Testis (tissue), 2 donors: ENCODE measurements at regions not wholly inside any gene's neighbourhood (a gene's known extent, or its start where the extent isn't known, plus 50 kb on each side); places are given as distances from the start of the nearest gene placed in this dataset.

Experiments used
- DNase-seq: peaks from one replicate; pipeline ENCODE4 v3.0.0-alpha.2; 2019
- H3K27ac ChIP-seq, 2 donors: fragments of 200-600 bp; sonication (generic); one replicate each; pipeline ENCODE4 v1.5.1; 2019
- H3K27me3 ChIP-seq: fragments of 200-600 bp; sonication (generic); one replicate; pipeline ENCODE4 v1.5.1; 2019
- H3K36me3 ChIP-seq: fragments of 200-600 bp; sonication (generic); one replicate; pipeline ENCODE4 v1.5.1; 2017; ENCODE audit warnings: low read depth; ENCODE audit errors: missing control alignments
- H3K4me1 ChIP-seq: fragments of 200-600 bp; sonication (generic); one replicate; pipeline ENCODE4 v1.5.1; 2019
- H3K4me3 ChIP-seq, 2 donors: fragments of 200-600 bp; sonication (generic); one replicate each; pipeline ENCODE4 v1.5.1; 2017 to 2019
- H3K9me3 ChIP-seq: fragments of 200-600 bp; sonication (generic); one replicate; pipeline ENCODE4 v1.5.1; 2017
- POLR2A ChIP-seq: fragments of 450-650 bp; IDR thresholded peaks from one replicate; pipeline ENCODE4 v1.6.1; 2017; ENCODE audit warnings: antibody characterized with exemption, mild to moderate bottlenecking, moderate library complexity
- WGBS, 2 donors: methylation state at CpG; one replicate each; pipeline ENCODE4 v1.1.5; 2018; 5-methylcytosine and 5-hydroxymethylcytosine counted together
- intact Hi-C: fragments of 100-400 bp; cut with DNase I; formaldehyde crosslinking; loops from one replicate; pipeline ENCODE4 v1.15.1; 2023; ENCODE audit warnings: low total_unique reads
- TF ChIP-seq, protein P1 (sequence below), 3 experiments: fragments of 450-650 bp in 2 of 3; fragments of 200-600 bp in 1 of 3; sonication (generic) in 1 of 3; IDR thresholded peaks; one replicate each; pipeline ENCODE4 v1.5.1; 2016 to 2019; ENCODE audit warnings: antibody characterized with exemption in 3 of 3, mild to moderate bottlenecking in 2 of 3, moderate library complexity in 1 of 3

DNA sequence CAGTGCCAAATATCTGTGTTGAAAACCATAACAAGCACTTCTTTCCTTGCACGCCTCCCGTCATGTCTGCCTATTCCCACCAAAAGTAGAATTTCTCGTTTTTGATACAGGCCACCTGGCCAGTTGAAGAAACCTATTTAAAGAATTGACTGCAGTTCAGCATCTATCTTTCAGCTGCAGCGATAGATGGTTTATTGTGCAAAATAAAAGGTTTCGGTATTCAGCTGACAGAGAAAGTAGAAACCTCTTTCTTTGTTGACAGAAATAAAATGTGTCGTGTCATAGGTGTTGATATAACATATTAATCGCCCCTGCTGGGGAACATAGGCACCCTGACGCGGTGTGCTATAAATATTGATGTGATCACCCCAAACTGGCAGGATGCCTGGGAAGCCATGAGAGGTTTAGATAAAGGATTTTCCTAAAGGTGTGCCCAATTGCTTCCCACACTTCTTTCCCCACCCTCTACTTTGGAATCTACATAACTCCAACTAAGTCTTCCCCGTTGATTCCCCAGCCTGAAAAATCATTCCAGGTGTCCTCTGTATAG, 570.4 kb downstream of the CCDC85A start:
- Histone ChIP-seq H3K9me3 (no peaks in the 10 kb centered on the region), H3K4me1 (no peaks in the 10 kb centered on the region), H3K27ac (no peak overlapping the region), H3K4me3 (no peak overlapping the region), H3K27me3 (no peaks in the 10 kb centered on the region), H3K36me3 (no peaks in the 10 kb centered on the region)
- 82 to 83% methylated on average over 10 of the region's 10 CpGs for WGBS, 2 donors
- TF ChIP-seq POLR2A, result no peak
- TF ChIP-seq, protein P1, sequence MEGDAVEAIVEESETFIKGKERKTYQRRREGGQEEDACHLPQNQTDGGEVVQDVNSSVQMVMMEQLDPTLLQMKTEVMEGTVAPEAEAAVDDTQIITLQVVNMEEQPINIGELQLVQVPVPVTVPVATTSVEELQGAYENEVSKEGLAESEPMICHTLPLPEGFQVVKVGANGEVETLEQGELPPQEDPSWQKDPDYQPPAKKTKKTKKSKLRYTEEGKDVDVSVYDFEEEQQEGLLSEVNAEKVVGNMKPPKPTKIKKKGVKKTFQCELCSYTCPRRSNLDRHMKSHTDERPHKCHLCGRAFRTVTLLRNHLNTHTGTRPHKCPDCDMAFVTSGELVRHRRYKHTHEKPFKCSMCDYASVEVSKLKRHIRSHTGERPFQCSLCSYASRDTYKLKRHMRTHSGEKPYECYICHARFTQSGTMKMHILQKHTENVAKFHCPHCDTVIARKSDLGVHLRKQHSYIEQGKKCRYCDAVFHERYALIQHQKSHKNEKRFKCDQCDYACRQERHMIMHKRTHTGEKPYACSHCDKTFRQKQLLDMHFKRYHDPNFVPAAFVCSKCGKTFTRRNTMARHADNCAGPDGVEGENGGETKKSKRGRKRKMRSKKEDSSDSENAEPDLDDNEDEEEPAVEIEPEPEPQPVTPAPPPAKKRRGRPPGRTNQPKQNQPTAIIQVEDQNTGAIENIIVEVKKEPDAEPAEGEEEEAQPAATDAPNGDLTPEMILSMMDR (IDR thresholded peaks at IDR 0.05), result no peak
- intact Hi-C loops, result no loop called here
- DNase-seq, result no peak

DNA sequence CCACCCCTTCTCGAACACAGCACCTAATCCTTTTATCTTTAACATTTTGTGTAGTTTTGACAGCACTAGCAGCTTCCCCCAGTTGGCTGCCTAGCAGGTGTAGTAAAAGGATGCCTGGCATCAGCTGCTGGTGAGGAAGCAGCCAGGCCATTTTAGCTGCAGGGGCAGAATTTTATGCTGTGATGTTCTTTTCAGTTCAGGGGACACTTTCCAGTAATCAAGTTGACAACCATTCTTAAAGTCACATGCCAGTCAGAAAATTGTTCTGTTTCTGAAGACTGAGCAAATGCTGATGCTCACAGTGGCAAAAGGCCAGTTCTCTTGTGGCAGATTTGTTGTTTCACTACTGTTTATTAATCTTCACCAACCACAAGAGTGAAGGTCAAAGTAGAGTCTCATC, 570.8 kb downstream of the CCDC85A start:
- Histone ChIP-seq H3K4me1 (no peaks in the 10 kb centered on the region), H3K27ac (no peak overlapping the region), H3K36me3 (no peaks in the 10 kb centered on the region), H3K4me3 (no peak overlapping the region), H3K9me3 (no peaks in the 10 kb centered on the region), H3K27me3 (no peaks in the 10 kb centered on the region)
- 86 to 100% methylated on average over 1 of the region's 1 CpG for WGBS, 2 donors
- TF ChIP-seq, protein P1 (IDR thresholded peaks at IDR 0.05), result no peak
- no peak for TF ChIP-seq POLR2A
- DNase-seq, result no peak
- intact Hi-C loops, result no loop called here

DNA sequence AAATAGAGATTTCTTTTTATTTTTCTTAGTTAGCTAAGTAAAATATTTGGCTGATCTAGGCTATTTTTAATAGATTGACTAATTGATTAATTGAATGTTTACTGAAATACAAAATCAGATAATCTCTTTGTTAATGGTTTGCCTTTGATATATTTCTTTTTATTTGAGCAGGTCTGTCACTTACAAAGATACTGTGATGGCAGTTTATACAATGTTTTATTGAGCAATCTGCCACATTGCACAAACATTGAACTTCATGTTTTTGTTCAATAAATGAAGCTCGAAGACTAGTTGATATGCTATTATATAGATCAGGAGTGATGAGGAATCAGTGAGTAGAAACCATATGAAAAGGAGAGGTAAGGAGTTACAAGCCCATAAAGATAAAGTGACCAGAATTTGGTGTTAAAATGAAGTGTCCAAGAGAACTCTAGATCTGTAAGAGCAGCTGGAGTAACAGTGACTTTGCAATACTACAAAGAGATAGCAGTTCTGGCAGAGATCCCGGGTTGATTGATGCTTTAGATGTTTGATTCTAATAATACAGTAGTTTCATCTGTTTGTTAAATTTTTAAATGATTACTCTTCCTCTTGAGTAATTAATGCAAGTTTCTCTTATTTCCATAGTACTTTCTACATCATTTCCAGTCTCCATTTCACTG, 574.2 kb downstream of the CCDC85A start:
- 80 to 91% methylated on average over 2 of the region's 2 CpGs for WGBS, 2 donors
- no peaks in the 10 kb centered on the region for H3K4me1 ChIP-seq
- no peaks in the 10 kb centered on the region for H3K36me3 ChIP-seq
- intact Hi-C loops, result no loop called here
- H3K27ac ChIP-seq, result no peak overlapping the region
- no peak overlapping the region for H3K4me3 ChIP-seq
- TF ChIP-seq, protein P1 (IDR thresholded peaks at IDR 0.05), result no peak
- no peak for TF ChIP-seq POLR2A
- no peaks in the 10 kb centered on the region for H3K27me3 ChIP-seq
- no peak for DNase-seq
- no peaks in the 10 kb centered on the region for H3K9me3 ChIP-seq

DNA sequence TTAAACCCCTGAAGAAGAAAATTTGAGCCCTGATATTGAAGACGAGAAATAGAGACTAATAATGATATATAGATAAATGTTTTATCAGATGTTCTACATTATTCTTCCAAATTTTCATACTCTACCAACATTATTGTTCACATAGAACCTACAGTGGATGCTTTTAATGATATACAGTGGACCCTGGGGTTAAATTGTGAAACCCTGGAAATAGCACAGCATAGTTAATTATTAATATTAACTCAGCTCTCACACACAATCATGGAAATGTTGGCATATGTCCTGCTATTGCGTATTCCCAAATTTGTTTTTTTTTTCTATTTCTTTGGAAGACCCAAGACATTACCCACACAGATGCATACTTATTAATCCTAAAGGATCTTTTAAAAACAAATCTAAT, 579.9 kb downstream of the CCDC85A start:
- no peak for TF ChIP-seq POLR2A
- Histone ChIP-seq H3K4me1 (no peaks in the 10 kb centered on the region), H3K4me3 (no peak overlapping the region), H3K27ac (no peak overlapping the region), H3K27me3 (no peaks in the 10 kb centered on the region), H3K9me3 (no peaks in the 10 kb centered on the region), H3K36me3 (no peaks in the 10 kb centered on the region)
- no peak for DNase-seq
- 83 to 85% methylated on average over 2 of the region's 2 CpGs for WGBS, 2 donors
- intact Hi-C loops, result no loop called here

DNA sequence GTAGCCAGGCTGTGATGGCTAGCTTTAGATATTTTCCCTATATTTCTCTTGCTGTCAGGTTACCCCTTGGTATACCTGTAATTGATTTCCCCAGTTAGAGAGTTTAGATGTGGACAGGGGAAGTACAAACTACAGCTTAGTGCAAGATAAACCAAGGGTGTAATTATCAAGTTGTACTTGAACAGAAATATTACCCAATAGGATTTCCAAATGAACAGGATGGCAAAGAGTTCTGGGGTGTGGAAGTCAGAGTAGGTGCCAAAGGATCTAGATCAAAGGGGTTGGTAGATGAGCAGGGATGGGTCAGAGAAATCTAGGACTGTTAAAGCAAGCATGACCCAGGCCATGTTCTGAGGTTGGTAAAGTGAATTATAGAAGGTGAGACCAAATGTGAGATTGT, 585.2 kb downstream of the CCDC85A start:
- intact Hi-C loops, result no loop called here
- DNase-seq, result no peak
- Histone ChIP-seq H3K27me3 (no peaks in the 10 kb centered on the region), H3K9me3 (no peaks in the 10 kb centered on the region), H3K36me3 (no peaks in the 10 kb centered on the region), H3K4me3 (no peak overlapping the region), H3K4me1 (no peaks in the 10 kb centered on the region), H3K27ac (no peak overlapping the region)
- TF ChIP-seq POLR2A, result no peak
- TF ChIP-seq, protein P1 (IDR thresholded peaks at IDR 0.05), result no peak
